Ishikawa (cell line): ENCODE measurements at regions not wholly inside any gene's neighbourhood (a gene's known extent, or its start where the extent isn't known, plus 50 kb on each side); places are given as distances from the start of the nearest gene placed in this dataset.

ENCODE experiments used
- CEBPB ChIP-seq: IDR thresholded peaks from 2 replicates; pipeline ENCODE4 v1.6.1; 2012
- CREB1 ChIP-seq: IDR thresholded peaks from 2 replicates; pipeline ENCODE4 v1.6.1; 2012; ENCODE audit warnings: low read depth
- EGR1 ChIP-seq: IDR thresholded peaks from 2 replicates; pipeline ENCODE4 v1.6.1; 2012
- EP300 ChIP-seq: IDR thresholded peaks from 2 replicates; pipeline ENCODE4 v1.6.1; 2012; ENCODE audit warnings: borderline replicate concordance
- FOXM1 ChIP-seq: IDR thresholded peaks from 2 replicates; pipeline ENCODE4 v1.6.1; 2012; ENCODE audit warnings: low read depth, borderline replicate concordance
- NFIC ChIP-seq: IDR thresholded peaks from 2 replicates; pipeline ENCODE4 v1.6.1; 2012
- RAD21 ChIP-seq: IDR thresholded peaks from 2 replicates; pipeline ENCODE4 v1.6.1; 2012; ENCODE audit warnings: low read depth
- TAF1 ChIP-seq: IDR thresholded peaks from 2 replicates; pipeline ENCODE4 v1.6.1; 2012; ENCODE audit warnings: low read depth, mild to moderate bottlenecking
- TCF12 ChIP-seq: IDR thresholded peaks from 2 replicates; pipeline ENCODE4 v1.6.1; 2012; ENCODE audit warnings: low read depth
- TEAD4 ChIP-seq: IDR thresholded peaks from 2 replicates; pipeline ENCODE4 v1.6.1; 2012
- YY1 ChIP-seq: IDR thresholded peaks from 2 replicates; pipeline ENCODE4 v1.6.1; 2012; ENCODE audit warnings: low read depth
- ZBTB7A ChIP-seq: IDR thresholded peaks from 2 replicates; pipeline ENCODE4 v1.6.1; 2012; ENCODE audit warnings: low read depth
- TF ChIP-seq, protein P1 (sequence below): IDR thresholded peaks from 2 replicates; pipeline ENCODE4 v1.6.1; 2012; ENCODE audit warnings: low read depth, mild to moderate bottlenecking
- TF ChIP-seq, protein P2 (sequence below): IDR thresholded peaks from 2 replicates; pipeline ENCODE4 v1.6.1; 2012
- TF ChIP-seq, protein P3 (sequence below): IDR thresholded peaks from 2 replicates; pipeline ENCODE4 v1.6.1; 2012

DNA sequence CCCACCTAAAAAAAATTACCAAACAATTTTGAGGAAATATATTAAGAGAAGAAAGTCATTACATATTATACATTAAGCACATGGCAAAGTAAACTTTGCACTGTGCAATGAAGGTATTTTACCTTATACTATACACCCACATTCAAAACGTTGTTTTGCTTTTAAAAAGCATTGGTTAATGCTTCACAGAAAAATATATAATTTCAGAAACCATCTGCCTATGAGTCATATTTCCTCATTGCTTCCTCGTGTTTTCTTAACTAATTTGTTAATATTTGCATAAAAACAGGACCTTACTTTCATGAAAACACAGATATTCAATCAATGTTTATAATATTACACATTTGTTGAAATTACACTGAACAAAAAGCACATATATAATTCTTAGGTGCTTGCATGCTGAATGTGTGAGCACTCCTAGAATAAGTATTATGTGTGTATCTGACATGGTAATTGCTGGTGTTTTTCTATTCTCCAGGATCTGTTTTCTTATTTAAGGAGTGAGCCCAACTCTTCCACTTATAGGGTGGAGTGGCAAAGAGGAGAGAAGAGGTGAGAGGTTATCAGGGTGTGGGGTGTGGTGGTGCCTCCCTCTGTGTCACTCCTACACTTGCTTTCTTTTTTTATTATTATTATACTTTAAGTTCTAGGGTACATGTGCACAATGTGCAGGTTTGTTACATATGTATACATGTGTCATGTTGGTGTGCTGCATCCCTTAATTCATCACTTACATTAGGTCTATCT, 95.1 kb upstream of the IQCM start:
- TF ChIP-seq TCF12: no peak
- no peak for TF ChIP-seq RAD21
- TF ChIP-seq, protein P1, sequence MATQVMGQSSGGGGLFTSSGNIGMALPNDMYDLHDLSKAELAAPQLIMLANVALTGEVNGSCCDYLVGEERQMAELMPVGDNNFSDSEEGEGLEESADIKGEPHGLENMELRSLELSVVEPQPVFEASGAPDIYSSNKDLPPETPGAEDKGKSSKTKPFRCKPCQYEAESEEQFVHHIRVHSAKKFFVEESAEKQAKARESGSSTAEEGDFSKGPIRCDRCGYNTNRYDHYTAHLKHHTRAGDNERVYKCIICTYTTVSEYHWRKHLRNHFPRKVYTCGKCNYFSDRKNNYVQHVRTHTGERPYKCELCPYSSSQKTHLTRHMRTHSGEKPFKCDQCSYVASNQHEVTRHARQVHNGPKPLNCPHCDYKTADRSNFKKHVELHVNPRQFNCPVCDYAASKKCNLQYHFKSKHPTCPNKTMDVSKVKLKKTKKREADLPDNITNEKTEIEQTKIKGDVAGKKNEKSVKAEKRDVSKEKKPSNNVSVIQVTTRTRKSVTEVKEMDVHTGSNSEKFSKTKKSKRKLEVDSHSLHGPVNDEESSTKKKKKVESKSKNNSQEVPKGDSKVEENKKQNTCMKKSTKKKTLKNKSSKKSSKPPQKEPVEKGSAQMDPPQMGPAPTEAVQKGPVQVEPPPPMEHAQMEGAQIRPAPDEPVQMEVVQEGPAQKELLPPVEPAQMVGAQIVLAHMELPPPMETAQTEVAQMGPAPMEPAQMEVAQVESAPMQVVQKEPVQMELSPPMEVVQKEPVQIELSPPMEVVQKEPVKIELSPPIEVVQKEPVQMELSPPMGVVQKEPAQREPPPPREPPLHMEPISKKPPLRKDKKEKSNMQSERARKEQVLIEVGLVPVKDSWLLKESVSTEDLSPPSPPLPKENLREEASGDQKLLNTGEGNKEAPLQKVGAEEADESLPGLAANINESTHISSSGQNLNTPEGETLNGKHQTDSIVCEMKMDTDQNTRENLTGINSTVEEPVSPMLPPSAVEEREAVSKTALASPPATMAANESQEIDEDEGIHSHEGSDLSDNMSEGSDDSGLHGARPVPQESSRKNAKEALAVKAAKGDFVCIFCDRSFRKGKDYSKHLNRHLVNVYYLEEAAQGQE: no peak
- TF ChIP-seq TAF1: no peak

DNA sequence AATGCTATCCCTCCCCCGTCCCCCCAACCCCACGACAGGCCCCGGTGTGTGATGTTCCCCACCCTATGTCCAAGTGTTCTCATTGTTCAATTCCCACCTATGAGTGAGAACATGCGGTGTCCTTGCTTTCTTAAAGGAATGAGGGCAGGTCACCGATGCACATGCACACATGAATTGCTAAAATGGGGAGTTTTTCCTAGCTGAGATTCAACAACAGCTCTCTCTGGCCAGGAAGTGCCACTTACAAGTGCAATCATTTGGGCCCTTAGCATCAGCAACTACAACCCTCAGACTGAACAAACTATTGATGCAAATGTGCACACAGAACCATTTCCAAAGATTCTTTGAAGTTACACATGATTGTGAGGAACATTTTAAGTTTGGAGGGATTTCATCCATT, 95.7 kb upstream of the IQCM start:
- TF ChIP-seq RAD21: no peak
- no peak for TF ChIP-seq TAF1
- TF ChIP-seq CEBPB: no peak
- no peak for TF ChIP-seq TCF12
- no peak for TF ChIP-seq EGR1
- TF ChIP-seq ZBTB7A: no peak
- TF ChIP-seq, protein P1: no peak
- TF ChIP-seq EP300: no peak
- no peak for TF ChIP-seq TEAD4
- TF ChIP-seq, protein P2, sequence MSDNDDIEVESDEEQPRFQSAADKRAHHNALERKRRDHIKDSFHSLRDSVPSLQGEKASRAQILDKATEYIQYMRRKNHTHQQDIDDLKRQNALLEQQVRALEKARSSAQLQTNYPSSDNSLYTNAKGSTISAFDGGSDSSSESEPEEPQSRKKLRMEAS: no peak
- TF ChIP-seq, protein P3, sequence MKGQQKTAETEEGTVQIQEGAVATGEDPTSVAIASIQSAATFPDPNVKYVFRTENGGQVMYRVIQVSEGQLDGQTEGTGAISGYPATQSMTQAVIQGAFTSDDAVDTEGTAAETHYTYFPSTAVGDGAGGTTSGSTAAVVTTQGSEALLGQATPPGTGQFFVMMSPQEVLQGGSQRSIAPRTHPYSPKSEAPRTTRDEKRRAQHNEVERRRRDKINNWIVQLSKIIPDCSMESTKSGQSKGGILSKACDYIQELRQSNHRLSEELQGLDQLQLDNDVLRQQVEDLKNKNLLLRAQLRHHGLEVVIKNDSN: no peak
- TF ChIP-seq YY1: no peak

DNA sequence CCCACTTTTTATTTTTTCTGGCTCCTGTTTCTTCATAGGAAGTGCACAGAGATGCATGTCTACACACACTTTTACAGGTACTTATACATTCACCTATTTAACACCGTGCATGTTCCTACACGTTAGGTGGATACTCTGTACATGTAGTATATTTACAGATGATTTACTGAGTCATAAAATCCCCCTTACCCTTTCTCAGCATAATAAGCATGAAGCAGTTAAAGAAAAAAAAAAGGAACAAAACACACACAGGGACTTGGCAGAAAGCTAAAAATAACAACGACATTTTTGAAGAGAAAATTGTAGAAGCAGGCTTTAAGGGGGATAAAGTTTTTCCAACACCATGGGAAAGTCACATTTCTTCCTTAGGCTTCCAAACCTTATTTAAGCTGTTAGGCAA, 96.4 kb upstream of the IQCM start:
- no peak for TF ChIP-seq NFIC
- no peak for TF ChIP-seq CREB1
- no peak for TF ChIP-seq TCF12
- TF ChIP-seq FOXM1: no peak
- no peak for TF ChIP-seq YY1
- TF ChIP-seq, protein P3: no peak
- TF ChIP-seq, protein P1: no peak
- TF ChIP-seq TEAD4: no peak
- TF ChIP-seq EP300: no peak

DNA sequence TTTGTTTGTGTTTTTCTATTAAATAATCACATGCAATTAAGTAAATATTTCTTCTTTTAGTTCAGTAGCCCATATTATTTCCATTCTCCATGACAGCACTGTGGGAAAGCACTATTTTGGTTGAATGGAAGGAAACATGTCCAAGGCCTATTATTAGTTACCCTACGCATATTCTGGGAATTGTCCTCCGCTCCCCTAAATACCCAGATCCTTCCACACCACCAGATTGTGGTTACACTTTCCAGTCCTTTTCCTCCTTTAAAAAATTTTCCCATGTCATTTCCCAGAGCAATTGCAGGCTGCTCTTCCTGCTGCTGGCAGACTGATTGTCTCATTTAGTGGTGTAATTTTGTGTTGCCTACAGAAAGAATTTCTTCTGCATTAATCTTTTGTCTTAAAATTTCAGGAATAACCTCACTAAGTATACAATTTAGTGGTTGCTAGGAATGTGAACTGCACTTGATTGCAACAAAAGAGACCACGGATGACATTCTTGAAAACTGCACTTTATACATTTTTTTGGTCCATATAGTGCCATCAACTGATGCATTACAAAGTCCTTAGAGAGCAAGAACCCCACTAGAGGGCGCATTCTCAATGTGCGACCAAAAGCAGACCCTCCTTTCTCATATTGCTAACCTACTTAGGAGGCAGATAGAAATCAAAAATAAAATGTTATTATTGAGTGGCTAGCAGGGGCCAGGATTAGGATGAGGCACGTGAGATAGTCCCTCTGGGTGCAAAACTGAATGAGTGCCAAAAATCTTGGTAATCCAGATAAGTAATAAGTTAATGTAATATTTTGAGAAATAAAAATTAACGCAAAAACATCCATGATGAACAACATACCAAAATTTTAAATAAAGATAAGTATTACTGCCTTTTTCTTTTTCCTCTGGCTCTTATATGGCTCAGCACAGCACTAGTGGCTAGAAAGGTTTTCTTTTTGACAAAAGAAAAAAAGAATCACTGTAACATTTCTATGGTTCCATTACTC, 98.8 kb upstream of the IQCM start:
- no peak for TF ChIP-seq YY1
- peak; percentile 62 for TF ChIP-seq RAD21

DNA sequence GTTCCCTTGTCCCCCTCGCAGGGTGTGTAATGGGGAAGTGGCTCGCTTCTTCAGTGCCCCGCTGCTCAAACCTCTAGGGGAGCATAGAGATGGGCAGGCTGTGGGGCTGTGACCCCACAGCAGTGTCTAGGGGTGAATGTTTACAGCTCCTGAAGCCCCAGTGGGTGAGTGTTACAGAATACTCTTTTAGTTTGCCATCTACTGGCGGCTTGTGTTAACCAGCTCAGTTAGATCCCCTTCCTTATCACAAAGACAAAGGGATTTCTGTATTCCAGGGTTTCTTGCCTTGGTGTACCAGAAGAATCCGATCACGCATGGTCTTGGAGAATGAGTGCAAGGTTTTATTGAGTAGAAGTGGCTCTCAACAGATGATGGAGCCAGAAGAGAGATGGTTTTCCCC, 108.1 kb upstream of the IQCM start:
- TF ChIP-seq, protein P1: no peak
- TF ChIP-seq TAF1: no peak
- no peak for TF ChIP-seq ZBTB7A
- TF ChIP-seq NFIC: no peak
- no peak for TF ChIP-seq EGR1
- TF ChIP-seq, protein P2: no peak
- TF ChIP-seq FOXM1: no peak
- no peak for TF ChIP-seq EP300
- TF ChIP-seq, protein P3: no peak
- no peak for TF ChIP-seq RAD21
- TF ChIP-seq CREB1: no peak
- TF ChIP-seq TEAD4: no peak
- TF ChIP-seq TCF12: no peak
